ENCODE measurements at regions not wholly inside any gene's neighbourhood (a gene's known extent, or its start where the extent isn't known, plus 50 kb on each side); places are given as distances from the start of the nearest gene placed in this dataset.

GRCh38 chr6:84428300-84428907 lies 201.0 kb upstream of the CEP162 start:
- FAIRE-seq (peak; percentile 62), DNase-seq (ENCODE audit: extremely low spot score, insufficient read length, low read depth) (no peak)

DNA sequence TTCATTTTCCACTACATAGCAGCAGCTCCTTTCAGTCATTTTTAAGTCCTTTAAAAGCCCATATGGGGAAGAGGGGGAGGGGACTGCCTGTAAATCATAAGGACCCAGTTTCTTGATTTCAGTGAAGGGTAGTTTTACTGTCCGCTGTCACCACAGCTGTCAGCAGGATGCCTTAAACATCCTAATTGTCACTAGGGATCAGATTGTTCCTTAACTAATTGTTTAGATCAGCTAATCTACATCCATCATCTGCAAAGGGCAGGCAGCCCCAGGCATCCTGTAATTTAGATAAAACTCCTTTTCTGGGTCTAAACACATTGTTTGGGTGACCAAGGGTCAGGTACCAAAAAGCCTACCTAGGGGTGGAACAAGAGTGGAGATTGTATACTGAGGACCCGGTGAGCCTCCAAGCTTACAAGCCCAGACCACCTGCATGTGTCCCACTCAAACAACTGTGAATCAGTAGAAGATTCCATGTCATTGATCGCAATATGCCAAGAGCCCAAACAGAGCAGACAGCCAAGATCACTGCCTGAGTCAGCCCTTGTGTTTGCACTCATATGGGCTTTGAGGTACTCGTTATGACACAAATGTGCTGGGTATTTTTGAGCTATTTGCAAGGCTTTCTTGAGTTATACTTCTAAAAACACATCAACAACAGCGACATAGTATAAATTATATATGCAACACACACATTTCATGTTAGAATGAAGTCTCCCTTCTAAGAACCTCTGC lies 198.7 kb upstream of the CEP162 start:
- FAIRE-seq (no peak), DNase-seq (ENCODE audit: extremely low spot score, insufficient read length, low read depth) (no peak)

DNA sequence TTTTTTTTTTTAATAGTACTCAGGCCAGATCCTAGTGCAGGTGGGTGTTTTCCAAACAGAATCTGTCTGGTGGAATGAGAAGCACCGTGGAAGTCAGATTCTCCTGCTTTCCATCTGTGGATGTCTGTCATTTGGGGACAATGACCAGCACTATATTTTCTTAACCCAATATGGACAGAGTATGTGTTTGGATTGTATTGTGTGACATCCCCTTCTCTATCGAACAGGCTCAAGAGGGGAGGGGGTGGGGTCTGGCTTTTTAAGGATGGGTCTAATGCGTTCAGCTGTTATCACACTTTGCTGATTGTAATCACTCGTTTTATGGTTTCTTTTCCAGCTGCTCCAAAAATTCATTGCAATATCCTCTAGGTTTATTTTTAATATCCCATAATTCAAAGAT lies 197.5 kb upstream of the CEP162 start:
- no peak for FAIRE-seq
- no peak for DNase-seq (ENCODE audit: extremely low spot score, insufficient read length, low read depth)

GRCh38 chr6:84422380-84422968 lies 195.0 kb upstream of the CEP162 start:
- no peak for DNase-seq (ENCODE audit: extremely low spot score, insufficient read length, low read depth)
- FAIRE-seq = no peak

- DNase-seq (ENCODE audit: extremely low spot score, insufficient read length, low read depth) (no peak), FAIRE-seq (no peak)
Observed at GRCh38 chr6:84421031-84421430, 193.6 kb upstream of the CEP162 start.

- FAIRE-seq (no peak), DNase-seq (ENCODE audit: extremely low spot score, insufficient read length, low read depth) (no peak)
Observed at GRCh38 chr6:84417260-84417659, 189.8 kb upstream of the CEP162 start.

DNA sequence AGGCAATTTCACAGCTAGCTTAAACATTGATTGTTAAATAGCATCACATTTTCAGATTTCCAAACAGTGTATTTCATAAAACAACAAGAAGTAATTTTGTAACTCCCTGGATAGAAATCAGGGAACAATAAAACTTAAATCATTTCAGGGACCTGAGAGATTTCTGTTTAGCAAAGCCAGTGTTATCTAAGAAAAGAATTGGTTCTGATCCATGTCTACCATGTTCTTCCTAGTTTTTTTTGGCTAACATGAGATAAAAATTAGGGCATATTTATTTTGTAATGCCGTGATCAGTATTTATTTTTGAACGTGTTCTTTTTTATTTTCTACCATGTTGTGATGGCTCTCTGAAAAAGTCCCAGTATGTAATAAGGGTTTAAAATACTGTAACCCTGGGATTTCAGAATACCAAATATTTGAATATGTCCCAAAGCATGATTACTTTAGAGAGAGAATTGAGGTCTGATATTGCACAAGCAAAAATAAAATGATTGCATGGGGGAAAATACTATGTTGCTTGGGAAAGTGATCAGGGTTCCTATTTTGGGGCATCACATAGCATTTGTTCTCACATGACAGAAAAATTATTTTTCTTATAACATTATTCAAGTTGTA lies 188.7 kb upstream of the CEP162 start:
- no peak for DNase-seq (ENCODE audit: extremely low spot score, insufficient read length, low read depth)
- FAIRE-seq = no peak

- FAIRE-seq = no peak
- DNase-seq (ENCODE audit: extremely low spot score, insufficient read length, low read depth) = no peak
Observed at GRCh38 chr6:84415517-84415916, 188.1 kb upstream of the CEP162 start.

GRCh38 chr6:84415068-84415467 lies 187.6 kb upstream of the CEP162 start:
- no peak for FAIRE-seq
- no peak for DNase-seq (ENCODE audit: extremely low spot score, insufficient read length, low read depth)

DNA sequence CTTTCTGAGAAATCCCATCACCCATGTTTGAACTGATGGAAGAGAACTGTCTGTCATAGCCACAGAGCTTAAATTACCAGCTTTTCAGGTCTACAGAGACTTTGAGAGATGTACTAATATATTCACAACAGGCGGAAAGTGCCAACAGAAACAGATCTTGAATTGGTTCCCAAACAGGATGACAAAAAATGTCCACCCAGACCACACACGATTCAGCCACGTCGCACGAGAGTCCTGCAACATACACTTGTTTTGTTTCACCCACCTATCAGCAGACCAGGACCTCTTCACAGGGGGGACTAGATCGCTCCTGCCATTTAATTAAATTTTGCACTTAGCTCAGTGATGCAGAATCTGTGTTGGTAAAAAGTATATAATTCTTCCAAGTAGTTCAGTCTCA lies 187.1 kb upstream of the CEP162 start:
- FAIRE-seq (no peak), DNase-seq (ENCODE audit: extremely low spot score, insufficient read length, low read depth) (no peak)

GRCh38 chr6:84411060-84411629 lies 183.7 kb upstream of the CEP162 start:
- no peak for DNase-seq (ENCODE audit: extremely low spot score, insufficient read length, low read depth)
- no peak for FAIRE-seq

GRCh38 chr6:84409911-84410310 lies 182.5 kb upstream of the CEP162 start:
- DNase-seq (ENCODE audit: extremely low spot score, insufficient read length, low read depth) (no peak), FAIRE-seq (no peak)

GRCh38 chr6:84408028-84408427 lies 180.6 kb upstream of the CEP162 start:
- FAIRE-seq (no peak), DNase-seq (ENCODE audit: extremely low spot score, insufficient read length, low read depth) (no peak)

DNA sequence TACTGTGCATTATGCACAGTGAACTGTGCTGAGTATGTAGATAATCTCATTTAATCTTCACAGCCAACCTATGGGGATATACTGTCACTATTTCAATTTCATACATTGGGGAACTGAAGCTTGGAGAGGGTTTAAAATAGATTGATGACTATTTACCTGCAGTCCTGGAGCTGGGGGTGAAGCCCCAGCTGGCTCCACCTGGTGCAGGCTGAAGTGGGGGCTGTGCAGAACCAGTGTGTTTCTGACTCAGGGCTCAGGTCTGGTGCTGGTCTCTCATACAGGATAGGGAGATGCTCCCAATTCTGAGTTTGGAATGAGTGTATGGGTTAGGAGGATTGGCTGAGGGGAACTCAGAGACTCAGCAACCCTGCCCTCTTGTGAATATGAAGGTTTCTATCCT lies 176.1 kb upstream of the CEP162 start:
- FAIRE-seq = no peak
- no peak for DNase-seq (ENCODE audit: extremely low spot score, insufficient read length, low read depth)

GRCh38 chr6:84399003-84399402 lies 171.6 kb upstream of the CEP162 start:
- FAIRE-seq (no peak), DNase-seq (ENCODE audit: extremely low spot score, insufficient read length, low read depth) (no peak)

DNA sequence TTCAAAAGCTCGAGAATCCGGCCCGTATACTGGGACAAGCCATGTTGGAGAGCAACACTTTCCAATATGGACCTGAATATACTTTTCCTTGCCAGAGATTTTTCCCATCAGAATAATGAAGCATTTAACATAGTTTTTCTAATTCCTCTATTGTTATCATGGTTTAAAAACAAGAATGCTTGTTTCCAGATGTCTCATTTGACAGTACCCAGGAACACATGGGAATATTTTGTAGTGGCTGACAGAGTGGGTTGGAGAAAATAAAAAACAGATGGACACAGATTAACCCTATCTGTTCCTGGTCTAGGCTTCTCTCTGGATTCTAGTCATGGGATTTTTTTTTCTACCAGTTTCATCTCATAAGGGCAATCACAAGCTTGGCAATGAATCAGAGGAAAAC lies 164.8 kb upstream of the CEP162 start:
- FAIRE-seq (no peak), DNase-seq (ENCODE audit: extremely low spot score, insufficient read length, low read depth) (no peak)

DNA sequence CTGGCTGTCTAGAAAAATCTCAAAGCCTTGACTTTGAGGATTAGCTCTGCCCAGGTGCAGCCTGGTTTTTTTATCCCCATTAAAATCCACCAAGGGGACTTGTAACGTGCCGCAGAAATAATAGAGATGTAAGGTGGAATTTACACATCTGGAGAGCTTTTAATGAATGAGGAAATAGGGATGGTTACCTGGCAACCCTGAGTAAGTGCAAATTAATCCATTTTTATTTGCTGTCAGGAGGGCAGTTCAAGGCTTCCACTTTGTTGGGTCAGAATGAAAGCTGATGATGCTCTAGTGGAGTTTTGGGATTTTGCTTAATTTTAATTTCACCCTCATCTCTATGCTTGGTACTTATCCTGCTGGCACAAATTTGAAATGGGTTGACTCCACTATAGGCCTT lies 163.4 kb upstream of the CEP162 start:
- FAIRE-seq = no peak

DNA sequence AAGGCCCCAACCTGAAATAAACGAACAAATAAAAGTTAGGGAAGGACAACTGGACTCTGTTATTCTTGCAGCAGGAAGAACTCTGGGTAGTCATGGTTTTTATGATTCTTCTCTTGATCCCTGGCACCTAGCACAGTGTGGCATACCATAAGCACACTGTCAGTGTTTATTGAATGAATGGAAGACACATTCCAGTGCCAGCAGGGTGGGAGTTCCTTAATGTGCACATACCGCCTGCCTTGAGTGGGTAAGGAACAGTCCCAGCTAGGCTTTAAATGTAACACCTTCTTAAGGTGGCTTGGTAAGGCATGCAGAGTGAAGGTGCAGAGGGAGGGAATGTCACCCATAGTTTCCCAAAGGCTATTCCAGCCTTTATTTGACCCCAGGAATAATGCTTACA lies 162.9 kb upstream of the CEP162 start:
- no peak for FAIRE-seq

More for the DNA sequence above, 163.4 kb upstream of the CEP162 start:
- no peak for DNase-seq (ENCODE audit: extremely low spot score, insufficient read length, low read depth)

DNA sequence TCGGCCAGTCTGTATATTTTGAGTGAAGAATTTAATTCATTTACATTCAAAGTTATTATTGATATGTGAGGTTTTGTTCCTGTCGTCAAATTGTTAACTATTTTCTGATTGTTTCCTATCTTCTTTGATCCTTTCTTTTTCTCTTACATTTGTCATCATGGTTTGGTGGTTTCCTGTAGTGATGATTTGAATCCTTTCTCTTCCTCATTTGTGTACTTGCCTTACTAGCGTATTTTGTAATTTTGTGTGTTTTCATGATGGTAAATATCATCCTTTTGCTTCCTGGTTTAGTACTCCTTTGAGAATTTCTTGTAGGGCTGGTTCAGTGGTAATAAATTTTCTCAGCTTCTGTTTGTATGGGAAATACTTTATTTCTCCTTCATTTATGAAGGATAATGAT lies 151.7 kb upstream of the CEP162 start:
- FAIRE-seq (no peak), DNase-seq (ENCODE audit: extremely low spot score, insufficient read length, low read depth) (no peak)

More for the DNA sequence above, 162.9 kb upstream of the CEP162 start:
- DNase-seq (ENCODE audit: extremely low spot score, insufficient read length, low read depth) = no peak

GRCh38 chr6:84372290-84372689 lies 144.8 kb upstream of the CEP162 start:
- FAIRE-seq (no peak), DNase-seq (ENCODE audit: extremely low spot score, insufficient read length, low read depth) (no peak)

- FAIRE-seq (no peak), DNase-seq (ENCODE audit: extremely low spot score, insufficient read length, low read depth) (no peak)
Observed at GRCh38 chr6:84371681-84372080, 144.2 kb upstream of the CEP162 start.
